Stimulated activated CD4-positive, alpha-beta T cell treated with anti-CD3 and anti-CD28 coated beads, Interleukin-15, amount 100 ng/mL, for 24 hours (primary cell): ENCODE measurements at regions not wholly inside any gene's neighbourhood (a gene's known extent, or its start where the extent isn't known, plus 50 kb on each side); places are given as distances from the start of the nearest gene placed in this dataset.
"Not testable (repeated sequence)": the region's sequence is repeated elsewhere in the genome, so short reads cannot be mapped to it uniquely, and the experiment has no call there.

Source experiments
- DNase-seq: peaks from one replicate; pipeline ENCODE4 v3.0.0-alpha.2; 2020

DNA sequence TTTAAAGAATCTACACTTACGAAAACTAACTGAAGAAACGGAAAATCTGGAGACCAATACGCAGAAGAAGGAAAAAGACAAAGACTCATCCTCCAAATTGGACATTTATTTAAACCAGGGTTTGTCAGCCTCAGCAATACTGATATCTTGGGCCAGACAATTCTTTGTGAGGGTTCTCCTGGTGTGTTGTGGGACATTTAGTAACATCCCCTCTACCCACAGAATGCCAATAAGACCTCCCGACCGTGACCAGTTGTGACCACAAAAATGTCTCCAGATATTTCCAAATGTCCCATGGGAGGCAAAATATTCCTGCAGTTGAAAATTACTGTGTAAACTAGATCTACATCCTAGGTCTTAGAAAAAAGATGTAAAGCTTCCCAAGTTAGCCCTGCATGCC, 50.3 kb upstream of the ZSCAN2 start:
- DNase-seq: not testable (repeated sequence)
